ENCODE measurements at regions not wholly inside any gene's neighbourhood (a gene's known extent, or its start where the extent isn't known, plus 50 kb on each side); places are given as distances from the start of the nearest gene placed in this dataset.

DNA sequence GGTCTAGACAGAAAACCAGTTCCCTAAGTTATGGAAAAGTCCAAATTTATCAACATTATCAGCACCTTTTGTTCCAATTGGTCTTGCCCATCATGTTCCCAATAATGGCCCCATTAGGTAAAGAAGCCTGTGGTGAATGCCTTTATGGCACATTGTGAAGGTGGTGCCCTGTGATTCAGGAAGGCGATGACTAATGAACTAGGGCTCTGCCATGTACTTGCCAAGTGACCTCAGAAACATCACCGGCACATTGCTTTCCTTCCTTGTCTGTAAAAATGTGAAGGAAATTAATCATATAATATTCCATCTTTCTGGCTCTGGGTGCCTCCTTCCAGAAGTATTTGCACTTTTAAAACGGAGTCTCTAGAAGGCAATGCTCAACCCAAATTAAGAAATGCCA is 132.3 kb downstream of the UNC5CL start:
- Mint-ChIP-seq H3K9me3 (no peaks in the 10 kb centered on the region), H3K27ac (no peak overlapping the region), H3K4me1 (no peaks in the 10 kb centered on the region), H3K36me3 (no peaks in the 10 kb centered on the region), H3K27me3 (peaks cover 21% of the 10 kb centered on the region), H3K4me3 (no peak overlapping the region)
- DNase-seq, result no peak
- no peak for ATAC-seq (ENCODE audit: low read depth in 2 of 2)
- H3K27me3 ChIP-seq (ENCODE audit: control insufficient read depth, insufficient read depth, low read length), result peaks cover 5% of the 10 kb centered on the region
- no peak overlapping the region for H3K4me3 ChIP-seq (ENCODE audit: low read depth, low read length)
- H3K36me3 ChIP-seq (ENCODE audit: control insufficient read depth, insufficient read depth, low read length), result no peaks in the 10 kb centered on the region
- no peaks in the 10 kb centered on the region for H3K9me3 ChIP-seq (ENCODE audit: control insufficient read depth in 2 of 2, low read length in 2 of 2)
- H3K4me1 ChIP-seq (ENCODE audit: control insufficient read depth, insufficient read depth, low read length, poor library complexity, severe bottlenecking), result no peaks in the 10 kb centered on the region
- no peak overlapping the region for H3K27ac ChIP-seq (ENCODE audit: insufficient read depth, low read length, poor library complexity, severe bottlenecking)

- Mint-ChIP-seq H3K4me3 (no peak overlapping the region), H3K27me3 (peaks cover 21% of the 10 kb centered on the region), H3K9me3 (no peaks in the 10 kb centered on the region), H3K4me1 (no peaks in the 10 kb centered on the region), H3K27ac (no peak overlapping the region), H3K36me3 (no peaks in the 10 kb centered on the region)
- no peak overlapping the region for H3K4me3 ChIP-seq (ENCODE audit: low read depth, low read length)
- H3K4me1 ChIP-seq (ENCODE audit: control insufficient read depth, insufficient read depth, low read length, poor library complexity, severe bottlenecking), result no peaks in the 10 kb centered on the region
- no peaks in the 10 kb centered on the region for H3K9me3 ChIP-seq (ENCODE audit: control insufficient read depth in 2 of 2, low read length in 2 of 2)
- DNase-seq (no peak), ATAC-seq (ENCODE audit: low read depth in 2 of 2) (no peak)
- no peak overlapping the region for H3K27ac ChIP-seq (ENCODE audit: insufficient read depth, low read length, poor library complexity, severe bottlenecking)
- H3K27me3 ChIP-seq (ENCODE audit: control insufficient read depth, insufficient read depth, low read length), result peaks cover 5% of the 10 kb centered on the region
- H3K36me3 ChIP-seq (ENCODE audit: control insufficient read depth, insufficient read depth, low read length), result no peaks in the 10 kb centered on the region
Observed at GRCh38 chr6:40904583-40905194, 134.3 kb downstream of the UNC5CL start.

DNA sequence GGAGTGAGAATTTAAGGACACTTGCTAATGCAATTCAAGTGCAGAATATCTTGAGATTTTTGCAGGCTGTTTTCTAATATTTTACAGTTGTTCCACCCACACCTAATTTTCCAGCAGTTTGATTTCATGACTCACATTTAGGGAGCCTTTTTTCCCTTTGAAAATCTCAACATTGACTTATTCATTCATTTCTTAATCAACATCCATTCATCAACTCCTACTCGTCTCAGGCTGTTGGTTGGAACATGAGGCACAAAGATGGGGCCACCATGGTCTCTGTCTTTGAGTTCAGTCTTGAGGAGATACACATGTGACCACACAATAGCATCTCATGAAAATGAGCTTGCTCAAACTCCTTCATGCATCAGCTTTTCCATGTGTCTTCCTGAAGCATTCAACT is 135.6 kb downstream of the UNC5CL start:
- DNase-seq (no peak), ATAC-seq (ENCODE audit: low read depth in 2 of 2) (no peak)
- Histone ChIP-seq H3K36me3 (ENCODE audit: control insufficient read depth, insufficient read depth, low read length) (no peaks in the 10 kb centered on the region), H3K4me1 (ENCODE audit: control insufficient read depth, insufficient read depth, low read length, poor library complexity, severe bottlenecking) (no peaks in the 10 kb centered on the region), H3K27me3 (ENCODE audit: control insufficient read depth, insufficient read depth, low read length) (peaks cover 5% of the 10 kb centered on the region), H3K9me3 (ENCODE audit: control insufficient read depth in 2 of 2, low read length in 2 of 2) (no peaks in the 10 kb centered on the region), H3K4me3 (ENCODE audit: low read depth, low read length) (no peak overlapping the region), H3K27ac (ENCODE audit: insufficient read depth, low read length, poor library complexity, severe bottlenecking) (no peak overlapping the region)
- Mint-ChIP-seq H3K36me3 (no peaks in the 10 kb centered on the region), H3K4me3 (no peak overlapping the region), H3K27ac (no peak overlapping the region), H3K9me3 (no peaks in the 10 kb centered on the region), H3K4me1 (peaks cover 0 to 3% (median 0%) of the 10 kb centered on the region in 4 donors), H3K27me3 (peaks cover 13% of the 10 kb centered on the region)

DNA sequence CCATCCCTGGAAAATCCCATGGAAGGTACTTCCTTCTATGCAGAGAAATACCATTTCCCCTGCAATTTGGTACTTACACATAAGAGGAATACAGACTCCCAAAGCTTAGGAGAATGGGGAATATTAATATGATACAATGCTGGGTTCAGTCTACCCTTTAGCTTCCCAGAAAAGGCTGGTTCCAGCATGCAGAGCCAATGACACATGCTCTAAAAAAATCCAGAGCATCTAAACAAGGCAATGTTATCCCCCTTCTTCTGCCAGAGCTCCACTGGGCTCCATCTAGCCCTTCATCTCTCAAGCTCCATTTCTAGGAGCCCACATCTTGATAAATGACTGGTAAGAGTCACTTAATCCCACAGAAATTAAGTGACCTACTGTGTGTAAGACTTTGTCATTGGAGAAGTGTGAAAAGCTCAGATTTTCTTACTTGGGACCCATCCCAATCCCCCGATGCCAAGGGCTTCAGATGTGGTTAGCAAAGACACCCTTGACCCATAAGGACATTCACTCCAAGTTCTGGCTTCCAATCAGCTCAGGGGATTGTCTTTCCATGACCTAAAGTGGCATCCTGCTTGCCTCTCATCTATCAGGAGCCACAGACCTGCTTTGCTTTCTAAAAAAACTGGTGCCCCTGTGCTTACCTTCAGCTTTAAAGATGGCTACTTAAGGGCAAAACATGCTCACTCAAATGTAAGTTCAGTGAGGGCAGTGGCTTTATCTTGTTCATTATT is 137.5 kb downstream of the UNC5CL start:
- Histone ChIP-seq H3K4me3 (ENCODE audit: low read depth, low read length) (no peak overlapping the region), H3K27ac (ENCODE audit: insufficient read depth, low read length, poor library complexity, severe bottlenecking) (no peak overlapping the region), H3K4me1 (ENCODE audit: control insufficient read depth, insufficient read depth, low read length, poor library complexity, severe bottlenecking) (no peaks in the 10 kb centered on the region), H3K27me3 (ENCODE audit: control insufficient read depth, insufficient read depth, low read length) (peaks cover 5% of the 10 kb centered on the region), H3K9me3 (ENCODE audit: control insufficient read depth in 2 of 2, low read length in 2 of 2) (no peaks in the 10 kb centered on the region), H3K36me3 (ENCODE audit: control insufficient read depth, insufficient read depth, low read length) (no peaks in the 10 kb centered on the region)
- no peaks in the 10 kb centered on the region for H3K9me3 Mint-ChIP-seq
- H3K36me3 Mint-ChIP-seq, result no peaks in the 10 kb centered on the region
- H3K27me3 Mint-ChIP-seq, result peaks cover 5% of the 10 kb centered on the region
- peaks cover 0 to 4% (median 0%) of the 10 kb centered on the region in 4 donors for H3K4me1 Mint-ChIP-seq
- H3K4me3 Mint-ChIP-seq, result no peak overlapping the region
- H3K27ac Mint-ChIP-seq, result no peak overlapping the region
- ATAC-seq (ENCODE audit: low read depth in 2 of 2) (no peak), DNase-seq (no peak)

GRCh38 chr6:40900791-40901190 is 138.2 kb downstream of the UNC5CL start:
- H3K9me3 ChIP-seq (ENCODE audit: control insufficient read depth in 2 of 2, low read length in 2 of 2), result no peaks in the 10 kb centered on the region
- no peaks in the 10 kb centered on the region for H3K36me3 ChIP-seq (ENCODE audit: control insufficient read depth, insufficient read depth, low read length)
- no peaks in the 10 kb centered on the region for H3K36me3 Mint-ChIP-seq
- H3K9me3 Mint-ChIP-seq, result no peaks in the 10 kb centered on the region
- no peak overlapping the region for H3K4me3 Mint-ChIP-seq
- no peaks in the 10 kb centered on the region for H3K27me3 ChIP-seq (ENCODE audit: control insufficient read depth, insufficient read depth, low read length)
- H3K27ac ChIP-seq (ENCODE audit: insufficient read depth, low read length, poor library complexity, severe bottlenecking), result no peak overlapping the region
- H3K27ac Mint-ChIP-seq, result no peak overlapping the region
- no peaks in the 10 kb centered on the region for H3K4me1 ChIP-seq (ENCODE audit: control insufficient read depth, insufficient read depth, low read length, poor library complexity, severe bottlenecking)
- ATAC-seq (ENCODE audit: low read depth in 2 of 2), result no peak
- DNase-seq, result no peak
- H3K4me1 Mint-ChIP-seq, result peaks cover 0 to 4% (median 0%) of the 10 kb centered on the region in 4 donors
- H3K27me3 Mint-ChIP-seq, result peaks cover 5% of the 10 kb centered on the region
- H3K4me3 ChIP-seq (ENCODE audit: low read depth, low read length), result no peak overlapping the region

DNA sequence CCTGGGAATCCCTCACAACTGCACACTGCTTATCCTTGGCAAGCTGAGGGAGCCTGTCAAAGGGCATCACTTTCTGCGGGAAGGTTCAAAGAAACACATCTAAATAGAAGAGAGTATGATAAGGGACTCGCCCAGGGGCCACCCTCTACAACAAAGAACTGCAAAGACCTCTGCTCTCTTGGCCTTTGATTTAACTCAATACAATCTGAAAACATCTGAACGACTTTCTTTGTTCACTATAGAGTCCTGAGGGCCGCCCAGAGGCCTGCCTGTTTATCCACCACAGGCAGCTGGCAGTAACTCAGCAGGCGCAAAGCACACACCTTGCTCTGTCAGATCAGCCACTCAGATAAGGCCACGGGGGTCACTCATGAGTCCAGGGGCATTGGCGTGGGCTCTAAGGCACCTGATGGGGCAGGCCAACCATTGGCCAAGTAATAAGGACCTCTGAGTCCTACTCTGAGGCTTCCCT is 139.3 kb downstream of the UNC5CL start:
- peaks cover 5% of the 10 kb centered on the region for H3K27me3 Mint-ChIP-seq
- H3K4me3 ChIP-seq (ENCODE audit: low read depth, low read length), result no peak overlapping the region
- ATAC-seq (ENCODE audit: low read depth in 2 of 2) (no peak), DNase-seq (no peak)
- no peaks in the 10 kb centered on the region for H3K36me3 Mint-ChIP-seq
- no peaks in the 10 kb centered on the region for H3K9me3 Mint-ChIP-seq
- no peaks in the 10 kb centered on the region for H3K4me1 ChIP-seq (ENCODE audit: control insufficient read depth, insufficient read depth, low read length, poor library complexity, severe bottlenecking)
- H3K36me3 ChIP-seq (ENCODE audit: control insufficient read depth, insufficient read depth, low read length), result no peaks in the 10 kb centered on the region
- H3K4me1 Mint-ChIP-seq, result peaks cover 0 to 4% (median 0%) of the 10 kb centered on the region in 4 donors
- H3K27ac ChIP-seq (ENCODE audit: insufficient read depth, low read length, poor library complexity, severe bottlenecking), result no peak overlapping the region
- no peaks in the 10 kb centered on the region for H3K27me3 ChIP-seq (ENCODE audit: control insufficient read depth, insufficient read depth, low read length)
- no peak overlapping the region for H3K4me3 Mint-ChIP-seq
- no peak overlapping the region for H3K27ac Mint-ChIP-seq
- H3K9me3 ChIP-seq (ENCODE audit: control insufficient read depth in 2 of 2, low read length in 2 of 2), result no peaks in the 10 kb centered on the region

GRCh38 chr6:40898073-40898472 is 140.9 kb downstream of the UNC5CL start:
- peaks cover 5% of the 10 kb centered on the region for H3K27me3 Mint-ChIP-seq
- Histone ChIP-seq H3K9me3 (ENCODE audit: control insufficient read depth in 2 of 2, low read length in 2 of 2) (no peaks in the 10 kb centered on the region), H3K36me3 (ENCODE audit: control insufficient read depth, insufficient read depth, low read length) (no peaks in the 10 kb centered on the region), H3K27me3 (ENCODE audit: control insufficient read depth, insufficient read depth, low read length) (no peaks in the 10 kb centered on the region), H3K4me1 (ENCODE audit: control insufficient read depth, insufficient read depth, low read length, poor library complexity, severe bottlenecking) (no peaks in the 10 kb centered on the region), H3K27ac (ENCODE audit: insufficient read depth, low read length, poor library complexity, severe bottlenecking) (no peak overlapping the region), H3K4me3 (ENCODE audit: low read depth, low read length) (no peak overlapping the region)
- no peak overlapping the region for H3K4me3 Mint-ChIP-seq
- DNase-seq (no peak), ATAC-seq (ENCODE audit: low read depth in 2 of 2) (no peak)
- no peaks in the 10 kb centered on the region for H3K9me3 Mint-ChIP-seq
- peaks cover 0 to 4% (median 0%) of the 10 kb centered on the region in 4 donors for H3K4me1 Mint-ChIP-seq
- no peaks in the 10 kb centered on the region for H3K36me3 Mint-ChIP-seq
- H3K27ac Mint-ChIP-seq, result no peak overlapping the region
